HG02623 (cell line): ENCODE measurements at regions not wholly inside any gene's neighbourhood (a gene's known extent, or its start where the extent isn't known, plus 50 kb on each side); places are given as distances from the start of the nearest gene placed in this dataset.
"Not testable (repeated sequence)": the region's sequence is repeated elsewhere in the genome, so short reads cannot be mapped to it uniquely, and the experiment has no call there.

Source experiments
- ATAC-seq: cut with Tn5 transposase; IDR thresholded peaks from one replicate; pipeline ENCODE4 v1.9.1; 2021; ENCODE audit warnings: moderate library complexity; ENCODE audit not compliant: unreplicated experiment

- ATAC-seq, result no peak
These were observed 687.1 kb upstream of the NEGR1 start for GRCh38 chr1:72969461-72969860.

DNA sequence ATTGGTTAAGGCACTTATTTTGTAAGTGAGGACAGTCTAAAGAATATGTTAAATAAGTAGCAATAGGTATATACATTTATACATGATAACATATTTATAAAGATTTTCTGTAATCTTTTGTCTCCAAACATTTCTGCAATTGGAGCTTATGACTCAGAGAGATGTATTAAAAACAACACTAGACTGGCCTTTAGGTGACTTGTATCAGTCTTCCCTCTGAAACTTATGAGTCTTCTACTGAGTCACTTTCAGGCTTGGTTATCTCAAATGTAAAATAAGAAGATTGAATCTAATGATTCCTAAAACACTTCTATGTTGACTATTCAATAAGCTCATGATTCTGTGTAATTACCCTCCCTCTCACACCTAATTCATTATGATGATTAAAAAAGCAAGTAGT, 672.6 kb upstream of the NEGR1 start:
- ATAC-seq, result no peak

GRCh38 chr1:72950900-72951299, 668.6 kb upstream of the NEGR1 start:
- not testable (repeated sequence) for ATAC-seq

- ATAC-seq, result no peak
These were observed 664.7 kb upstream of the NEGR1 start for GRCh38 chr1:72946903-72947499.

DNA sequence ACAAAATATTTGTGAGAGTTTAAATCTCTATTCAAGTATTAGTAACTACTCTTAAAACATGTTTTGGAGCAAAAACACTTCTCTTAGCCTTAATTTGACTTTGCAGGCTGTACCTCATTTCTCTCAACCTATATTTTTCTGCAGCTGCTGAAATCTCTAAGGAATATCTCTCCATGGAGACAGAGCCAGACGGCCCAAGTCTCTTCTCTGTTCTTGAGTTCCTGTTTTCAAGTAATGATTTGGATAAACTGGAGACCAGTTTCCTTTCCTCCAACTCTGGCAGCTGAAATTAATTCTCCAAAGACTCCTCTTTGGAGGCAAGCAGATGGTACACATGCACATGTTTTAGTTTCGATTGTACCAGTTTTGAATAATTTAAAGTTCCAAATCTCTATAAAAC, 659.7 kb upstream of the NEGR1 start:
- no peak for ATAC-seq

DNA sequence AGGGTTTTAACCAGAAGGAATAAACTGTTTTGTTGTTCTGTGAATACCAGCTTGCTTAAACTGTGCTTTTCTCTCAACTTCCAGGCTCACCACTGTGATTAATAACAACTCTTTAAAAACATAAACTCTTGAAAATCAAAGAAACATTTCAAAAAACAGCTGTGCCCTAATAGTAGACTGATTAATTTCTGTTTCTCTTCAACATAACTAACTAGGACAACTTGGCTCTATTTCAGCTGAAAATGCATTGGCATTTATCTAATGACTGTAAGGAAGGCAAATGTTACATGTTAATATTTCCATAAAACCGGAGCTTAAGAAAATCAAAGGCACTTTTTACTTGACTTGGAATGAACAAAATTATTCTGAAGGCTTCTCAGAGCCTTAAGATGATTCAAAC, 656.1 kb upstream of the NEGR1 start:
- ATAC-seq, result no peak

DNA sequence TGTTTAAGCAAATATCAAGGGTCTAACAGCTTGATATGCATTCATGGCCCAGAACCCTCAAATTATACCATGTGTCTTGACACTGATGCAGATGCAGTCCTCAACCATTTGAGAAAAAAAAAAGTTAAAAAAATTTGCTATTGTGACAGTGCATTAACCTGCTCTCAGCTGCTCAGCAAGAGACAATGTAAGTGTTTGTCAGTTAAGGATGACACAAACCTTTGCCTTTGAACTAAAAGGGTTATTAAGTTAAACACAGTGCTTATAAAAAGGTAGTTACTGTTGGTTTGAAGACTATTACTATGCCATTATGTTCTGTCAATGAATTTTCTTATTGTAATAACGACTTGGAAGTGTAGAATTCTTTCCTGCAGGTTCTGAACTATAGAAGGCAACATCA, 655.6 kb upstream of the NEGR1 start:
- no peak for ATAC-seq

GRCh38 chr1:72936942-72937341, 654.6 kb upstream of the NEGR1 start:
- no peak for ATAC-seq

DNA sequence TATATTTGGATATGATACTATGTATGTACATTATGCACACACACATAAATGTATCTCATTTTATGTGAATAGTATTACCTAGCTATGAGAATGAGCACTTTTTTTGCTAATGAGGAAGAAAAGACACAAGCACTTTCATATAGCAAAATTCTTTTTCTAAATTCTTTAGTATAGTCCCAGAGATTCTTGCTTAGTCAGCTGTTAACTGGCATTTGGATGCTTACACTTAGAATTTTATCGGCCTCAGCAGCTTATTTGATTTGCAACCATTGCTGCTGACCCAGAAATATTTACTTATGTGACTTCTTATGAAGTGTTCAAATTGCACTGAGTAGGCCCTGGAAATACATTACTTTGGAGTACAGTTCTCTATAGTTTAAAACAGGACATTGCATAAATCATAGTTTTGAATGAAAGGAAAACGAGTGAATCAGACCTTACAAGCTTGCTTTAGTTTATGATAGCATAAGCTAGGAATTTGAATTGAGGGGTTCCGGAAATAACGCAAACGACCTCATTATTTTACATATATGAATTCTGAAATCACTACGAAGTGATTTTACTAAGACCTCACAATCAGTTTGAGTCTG, 653.9 kb upstream of the NEGR1 start:
- no peak for ATAC-seq

DNA sequence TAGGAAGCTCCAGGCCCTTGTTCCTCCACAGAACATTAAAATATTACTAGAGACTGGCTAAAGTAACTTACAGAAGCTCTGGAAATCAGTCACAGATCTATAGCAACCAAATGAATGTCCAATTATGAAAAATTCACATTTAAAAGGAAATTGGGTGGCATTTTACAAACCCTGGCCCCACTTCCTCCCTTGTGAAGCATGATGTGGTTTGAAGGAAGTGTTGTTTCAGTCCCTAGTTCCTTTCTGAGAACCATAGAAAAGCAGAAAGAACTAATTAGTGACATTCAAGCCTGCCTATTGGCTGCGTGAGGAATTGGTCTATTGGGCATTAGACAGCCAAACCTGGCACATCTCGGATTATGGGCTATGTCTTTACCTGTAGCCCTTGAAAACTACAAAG, 649.7 kb upstream of the NEGR1 start:
- ATAC-seq, result no peak

- ATAC-seq, result no peak
These were observed 648.2 kb upstream of the NEGR1 start for GRCh38 chr1:72930528-72930927.

- no peak for ATAC-seq
These were observed 636.6 kb upstream of the NEGR1 start for GRCh38 chr1:72918940-72919339.

GRCh38 chr1:72917920-72918319, 635.6 kb upstream of the NEGR1 start:
- ATAC-seq, result no peak

- ATAC-seq, result no peak
These were observed 633.2 kb upstream of the NEGR1 start for GRCh38 chr1:72915581-72915980.

GRCh38 chr1:72911656-72912055, 629.3 kb upstream of the NEGR1 start:
- ATAC-seq, result no peak

DNA sequence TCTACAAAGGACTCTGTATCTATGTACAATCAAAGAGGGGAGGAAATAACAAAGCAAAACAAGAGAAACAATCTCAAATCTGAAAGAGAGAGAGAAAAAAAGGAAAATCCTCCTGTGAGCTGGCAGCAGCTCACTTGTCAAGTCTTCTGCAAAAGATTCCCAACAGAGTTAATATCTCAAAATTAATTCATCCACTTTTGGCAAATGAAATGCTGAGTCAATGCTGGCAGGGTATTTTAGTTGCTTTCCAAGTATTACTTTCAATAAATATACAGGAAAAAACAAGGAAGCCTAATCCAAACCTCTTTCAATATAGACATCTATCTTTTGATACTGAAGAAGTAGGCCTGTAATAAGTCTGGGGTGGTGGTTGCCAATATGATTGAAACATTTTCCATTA, 613.9 kb upstream of the NEGR1 start:
- ATAC-seq, result no peak

GRCh38 chr1:72892461-72892860, 610.1 kb upstream of the NEGR1 start:
- ATAC-seq, result no peak

- ATAC-seq, result no peak
These were observed 609.6 kb upstream of the NEGR1 start for GRCh38 chr1:72891976-72892375.

DNA sequence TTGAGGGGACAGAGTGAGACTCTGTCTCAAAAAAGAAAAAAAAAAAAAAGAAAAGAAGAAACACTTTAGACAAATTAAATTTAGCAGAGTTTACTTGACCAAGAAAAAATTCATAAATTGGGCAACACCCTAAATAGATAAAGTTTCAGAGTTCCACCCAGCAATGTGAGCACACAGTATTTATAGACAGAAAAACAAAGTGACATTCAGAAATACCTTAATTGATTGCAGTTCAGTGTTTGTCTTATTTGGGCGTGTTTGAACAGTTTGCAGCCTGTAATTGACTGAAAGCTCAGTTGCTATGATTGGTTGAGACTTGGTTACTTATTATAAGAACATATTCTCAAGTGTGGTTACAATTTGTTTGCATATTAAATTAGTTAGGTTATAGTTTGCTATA, 603.5 kb upstream of the NEGR1 start:
- no peak for ATAC-seq

- ATAC-seq, result no peak
These were observed 602.7 kb upstream of the NEGR1 start for GRCh38 chr1:72885017-72885416.

- no peak for ATAC-seq
These were observed 587.5 kb upstream of the NEGR1 start for GRCh38 chr1:72869873-72870272.

GRCh38 chr1:72869441-72869840, 587.1 kb upstream of the NEGR1 start:
- no peak for ATAC-seq

DNA sequence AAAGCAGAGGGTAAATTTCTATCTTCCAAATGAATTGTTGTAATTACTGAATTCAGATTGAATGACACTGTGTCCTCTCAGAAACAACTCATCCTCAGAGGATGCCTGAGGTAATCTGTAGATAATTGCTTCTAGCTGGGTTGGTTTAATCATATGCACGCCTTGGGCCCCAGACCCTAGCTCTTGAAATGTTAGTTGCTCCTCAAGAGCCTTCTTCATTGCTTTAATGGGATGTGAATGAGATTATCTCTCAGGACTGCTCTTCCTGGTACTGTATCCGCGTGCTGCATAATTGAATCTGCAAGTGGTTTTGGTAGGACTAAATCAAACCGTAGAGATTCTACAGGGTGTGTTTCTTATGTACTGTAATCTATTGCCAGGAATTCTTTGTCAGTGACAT, 569.3 kb upstream of the NEGR1 start:
- ATAC-seq, result no peak
